OCI-LY3 (cell line): ENCODE measurements at regions not wholly inside any gene's neighbourhood (a gene's known extent, or its start where the extent isn't known, plus 50 kb on each side); places are given as distances from the start of the nearest gene placed in this dataset.

Experiments used
- EZH2phosphoT487 ChIP-seq: fragments of 200-600 bp; shearing (Covaris generic); IDR thresholded peaks from 2 replicates; pipeline ENCODE4 v1.6.1; 2018; ENCODE audit warnings: antibody characterized with exemption, mixed run types, low read depth
- TF ChIP-seq, protein P1 (sequence below): fragments of 200-600, 300-600 bp; sonication (generic); IDR thresholded peaks from 2 replicates; pipeline ENCODE4 v1.5.1; 2014; ENCODE audit warnings: antibody characterized with exemption, low read length, low read depth

DNA sequence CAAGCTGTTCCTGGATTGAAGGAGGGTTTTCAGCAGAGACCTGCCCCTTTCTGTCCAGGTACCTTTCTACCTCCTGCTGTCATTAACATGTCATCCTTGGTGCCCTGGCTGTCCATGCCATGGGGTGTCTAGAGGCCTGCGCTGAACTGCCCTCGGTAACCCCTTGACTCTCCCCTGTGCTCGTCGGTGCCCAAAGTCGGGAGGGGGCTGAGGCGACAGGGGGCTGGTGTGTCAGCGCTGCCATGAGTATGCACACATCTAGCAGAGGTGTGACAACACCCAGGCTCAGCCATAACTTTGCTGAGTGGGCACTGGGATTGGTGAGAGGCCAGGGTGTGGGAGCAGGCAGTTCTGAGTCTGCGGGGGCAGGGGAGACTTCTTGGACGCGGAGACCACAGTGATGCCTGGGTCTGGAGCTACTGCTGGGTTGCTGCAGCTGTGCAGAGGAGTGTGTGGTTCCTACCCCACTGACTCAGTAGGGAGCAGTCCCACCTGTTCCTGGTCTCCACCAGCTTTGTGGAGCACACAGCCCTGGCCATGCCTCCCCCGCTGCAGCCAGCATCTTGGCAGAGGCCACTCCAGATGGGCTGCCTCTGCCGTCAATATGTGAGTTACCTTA, 376.2 kb upstream of the SEMA3C start:
- TF ChIP-seq, protein P1, sequence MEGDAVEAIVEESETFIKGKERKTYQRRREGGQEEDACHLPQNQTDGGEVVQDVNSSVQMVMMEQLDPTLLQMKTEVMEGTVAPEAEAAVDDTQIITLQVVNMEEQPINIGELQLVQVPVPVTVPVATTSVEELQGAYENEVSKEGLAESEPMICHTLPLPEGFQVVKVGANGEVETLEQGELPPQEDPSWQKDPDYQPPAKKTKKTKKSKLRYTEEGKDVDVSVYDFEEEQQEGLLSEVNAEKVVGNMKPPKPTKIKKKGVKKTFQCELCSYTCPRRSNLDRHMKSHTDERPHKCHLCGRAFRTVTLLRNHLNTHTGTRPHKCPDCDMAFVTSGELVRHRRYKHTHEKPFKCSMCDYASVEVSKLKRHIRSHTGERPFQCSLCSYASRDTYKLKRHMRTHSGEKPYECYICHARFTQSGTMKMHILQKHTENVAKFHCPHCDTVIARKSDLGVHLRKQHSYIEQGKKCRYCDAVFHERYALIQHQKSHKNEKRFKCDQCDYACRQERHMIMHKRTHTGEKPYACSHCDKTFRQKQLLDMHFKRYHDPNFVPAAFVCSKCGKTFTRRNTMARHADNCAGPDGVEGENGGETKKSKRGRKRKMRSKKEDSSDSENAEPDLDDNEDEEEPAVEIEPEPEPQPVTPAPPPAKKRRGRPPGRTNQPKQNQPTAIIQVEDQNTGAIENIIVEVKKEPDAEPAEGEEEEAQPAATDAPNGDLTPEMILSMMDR = no peak
- TF ChIP-seq EZH2phosphoT487 = no peak
